Parathyroid adenoma (tissue), 2 donors: ENCODE measurements at regions not wholly inside any gene's neighbourhood (a gene's known extent, or its start where the extent isn't known, plus 50 kb on each side); places are given as distances from the start of the nearest gene placed in this dataset.
"Not testable (repeated sequence)": the region's sequence is repeated elsewhere in the genome, so short reads cannot be mapped to it uniquely, and the experiment has no call there.

Experiments used
- H2AFZ ChIP-seq: fragments of 300-600 bp; sonication (generic); one replicate; pipeline ENCODE4 v1.7.0; 2017; ENCODE audit warnings: antibody characterized with exemption, mild to moderate bottlenecking
- H3K27ac ChIP-seq: fragments of 300-600 bp; sonication (generic); one replicate; pipeline ENCODE4 v1.7.0; 2017
- H3K27me3 ChIP-seq: fragments of 300-600 bp; sonication (generic); one replicate; pipeline ENCODE4 v1.7.0; 2017; ENCODE audit warnings: low read length; ENCODE audit not compliant: control insufficient read depth, insufficient read depth
- H3K36me3 ChIP-seq: fragments of 300-600 bp; sonication (generic); one replicate; pipeline ENCODE4 v1.7.0; 2017; ENCODE audit warnings: low read length; ENCODE audit not compliant: control insufficient read depth, insufficient read depth
- H3K4me1 ChIP-seq: fragments of 300-600 bp; sonication (generic); one replicate; pipeline ENCODE4 v1.7.0; 2017; ENCODE audit warnings: control low read depth
- H3K4me2 ChIP-seq: fragments of 300-600 bp; sonication (generic); one replicate; pipeline ENCODE4 v1.7.0; 2017; ENCODE audit warnings: low read length
- H3K4me3 ChIP-seq: fragments of 300-600 bp; sonication (generic); one replicate; pipeline ENCODE4 v1.7.0; 2017; ENCODE audit warnings: low read depth, low read length
- H3K79me2 ChIP-seq: fragments of 300-600 bp; sonication (generic); one replicate; pipeline ENCODE4 v1.7.0; 2017; ENCODE audit warnings: control low read depth
- H3K9ac ChIP-seq: fragments of 300-600 bp; sonication (generic); one replicate; pipeline ENCODE4 v1.7.0; 2017; ENCODE audit warnings: mild to moderate bottlenecking
- H3K9me3 ChIP-seq: fragments of 300-600 bp; sonication (generic); one replicate; pipeline ENCODE4 v1.7.0; 2017; ENCODE audit warnings: low read length; ENCODE audit not compliant: control insufficient read depth
- CTCF ChIP-seq: fragments of 300-600 bp; sonication (generic); IDR thresholded peaks from one replicate; pipeline ENCODE4 v1.7.0; 2017; ENCODE audit warnings: antibody characterized with exemption, mild to moderate bottlenecking
- donor health status: primary hyperparathyroidism.

- Histone ChIP-seq H3K4me3 (no peak overlapping the region), H3K27ac (no peak overlapping the region), H3K9me3 (no peaks in the 10 kb centered on the region), H3K79me2 (no peaks in the 10 kb centered on the region), H2AFZ (no peak overlapping the region), H3K4me1 (peaks cover 3% of the 10 kb centered on the region), H3K27me3 (no peaks in the 10 kb centered on the region), H3K4me2 (no peak overlapping the region), H3K36me3 (no peaks in the 10 kb centered on the region), H3K9ac (no peak overlapping the region)
- no peak for TF ChIP-seq CTCF
These were observed 327.4 kb upstream of the CCL2 start for GRCh38 chr17:33927732-33928133.

- no peaks in the 10 kb centered on the region for H3K36me3 ChIP-seq
- H3K27me3 ChIP-seq, result no peaks in the 10 kb centered on the region
- H3K4me1 ChIP-seq, result peaks cover 3% of the 10 kb centered on the region
- no peak overlapping the region for H3K9ac ChIP-seq
- H3K27ac ChIP-seq, result no peak overlapping the region
- TF ChIP-seq CTCF, result no peak
- no peaks in the 10 kb centered on the region for H3K79me2 ChIP-seq
- peak overlapping the region; percentile 15 for H2AFZ ChIP-seq
- no peak overlapping the region for H3K4me3 ChIP-seq
- H3K9me3 ChIP-seq, result no peaks in the 10 kb centered on the region
- H3K4me2 ChIP-seq, result no peak overlapping the region
These were observed 325.8 kb upstream of the CCL2 start for GRCh38 chr17:33929181-33929724.

DNA sequence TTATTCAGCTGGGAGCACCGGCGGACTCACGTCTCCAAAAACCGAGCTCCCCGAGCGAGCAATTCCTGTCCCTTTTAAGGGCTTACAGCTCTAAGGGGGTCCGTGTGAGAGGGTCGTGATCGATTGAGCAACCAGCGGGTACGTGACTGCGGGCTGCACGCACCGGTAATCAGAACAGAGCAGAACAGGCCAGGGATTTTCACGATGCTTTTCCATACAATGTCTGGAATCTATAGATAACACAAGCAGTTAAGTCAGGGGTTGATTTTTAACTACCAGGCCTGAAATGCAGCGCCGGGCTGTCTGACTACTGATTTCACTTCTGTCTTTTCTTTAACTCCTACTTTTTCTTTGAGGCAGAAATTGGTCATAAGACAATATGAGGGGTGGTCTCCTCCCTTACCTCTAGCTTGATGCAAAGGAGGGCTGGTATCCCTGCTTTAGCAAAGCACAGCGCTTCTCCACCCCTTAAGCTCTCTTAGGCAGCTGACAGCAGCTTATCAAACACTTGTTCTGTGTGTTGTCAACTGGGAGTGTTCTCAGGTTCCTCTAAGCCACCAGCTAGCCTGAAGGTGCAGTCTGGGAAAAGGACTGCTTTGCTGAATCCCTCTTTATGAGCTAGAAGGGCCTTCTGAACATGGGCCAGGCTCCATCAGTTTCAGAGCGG is 323.8 kb upstream of the CCL2 start:
- not testable (repeated sequence) for H3K9me3 ChIP-seq, H3K27ac ChIP-seq, H3K79me2 ChIP-seq, H2AFZ ChIP-seq, H3K4me3 ChIP-seq, H3K36me3 ChIP-seq, H3K9ac ChIP-seq, H3K27me3 ChIP-seq, H3K4me1 ChIP-seq, H3K4me2 ChIP-seq

- Histone ChIP-seq H3K27ac (no peak overlapping the region), H2AFZ (no peak overlapping the region), H3K4me2 (no peak overlapping the region), H3K79me2 (no peaks in the 10 kb centered on the region), H3K9ac (no peak overlapping the region), H3K4me3 (no peak overlapping the region), H3K4me1 (no peaks in the 10 kb centered on the region), H3K9me3 (no peaks in the 10 kb centered on the region), H3K36me3 (no peaks in the 10 kb centered on the region), H3K27me3 (no peaks in the 10 kb centered on the region)
- TF ChIP-seq CTCF, result no peak
These were observed 322.1 kb upstream of the CCL2 start for GRCh38 chr17:33932996-33933395.

- no peak overlapping the region for H3K9ac ChIP-seq
- H3K4me1 ChIP-seq, result no peaks in the 10 kb centered on the region
- H3K36me3 ChIP-seq, result no peaks in the 10 kb centered on the region
- H3K4me3 ChIP-seq, result no peak overlapping the region
- no peaks in the 10 kb centered on the region for H3K27me3 ChIP-seq
- no peak overlapping the region for H2AFZ ChIP-seq
- H3K27ac ChIP-seq, result no peak overlapping the region
- no peak overlapping the region for H3K4me2 ChIP-seq
- TF ChIP-seq CTCF, result no peak
- no peaks in the 10 kb centered on the region for H3K9me3 ChIP-seq
- no peaks in the 10 kb centered on the region for H3K79me2 ChIP-seq
These were observed 321.5 kb upstream of the CCL2 start for GRCh38 chr17:33933576-33933975.
